HG03571 (cell line): ENCODE measurements at regions not wholly inside any gene's neighbourhood (a gene's known extent, or its start where the extent isn't known, plus 50 kb on each side); places are given as distances from the start of the nearest gene placed in this dataset.

Source experiments
- ATAC-seq: cut with Tn5 transposase; IDR thresholded peaks from one replicate; pipeline ENCODE4 v1.9.1; 2021; ENCODE audit not compliant: unreplicated experiment

GRCh38 chr5:119789406-119790117, 160.2 kb downstream of the FAM170A start:
- no peak for ATAC-seq

GRCh38 chr5:119792161-119792799, 162.9 kb downstream of the FAM170A start:
- ATAC-seq: no peak

- no peak for ATAC-seq
These were observed 166.4 kb downstream of the FAM170A start for GRCh38 chr5:119795768-119796167.

DNA sequence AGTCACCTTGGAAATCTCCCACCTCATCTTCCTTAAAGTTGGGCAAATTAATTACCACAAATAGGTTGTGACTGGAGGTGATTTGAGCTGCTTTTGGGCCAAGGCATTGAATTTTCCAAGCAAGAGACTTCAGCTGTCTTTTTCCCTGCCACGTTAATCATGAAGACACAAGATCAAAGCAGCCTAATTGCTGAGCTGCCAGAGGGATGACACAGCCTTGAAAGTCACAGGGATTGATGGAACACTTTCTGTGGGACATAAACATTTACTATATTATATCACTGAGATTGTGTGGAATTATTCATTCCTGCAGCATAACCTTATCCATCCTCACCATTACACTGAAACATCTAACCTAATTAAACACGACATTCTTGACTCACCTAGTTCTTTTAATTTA, 172.2 kb downstream of the FAM170A start:
- ATAC-seq: no peak

GRCh38 chr5:119808024-119808423, 178.7 kb downstream of the FAM170A start:
- ATAC-seq: no peak

DNA sequence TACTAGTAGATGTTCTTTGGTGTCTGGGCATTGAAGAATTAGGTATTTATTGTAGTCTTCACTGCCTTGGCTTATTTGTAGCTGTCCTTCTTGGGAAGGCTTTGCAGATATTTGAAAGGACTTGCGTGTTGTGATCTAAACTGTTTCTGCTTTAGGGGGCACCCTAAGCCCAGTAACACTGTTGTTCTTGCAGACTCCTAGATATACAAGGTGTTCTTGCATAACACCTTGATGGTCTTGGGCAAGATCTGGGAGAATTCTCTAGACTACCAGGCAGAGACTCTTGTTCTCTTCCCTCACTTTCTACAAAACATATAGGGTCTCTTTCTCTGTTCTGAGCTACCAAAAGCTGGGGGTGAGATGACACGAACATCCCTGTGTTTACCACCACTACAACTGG, 179.1 kb downstream of the FAM170A start:
- no peak for ATAC-seq

- ATAC-seq: no peak
These were observed 180.9 kb downstream of the FAM170A start for GRCh38 chr5:119810217-119810616.

DNA sequence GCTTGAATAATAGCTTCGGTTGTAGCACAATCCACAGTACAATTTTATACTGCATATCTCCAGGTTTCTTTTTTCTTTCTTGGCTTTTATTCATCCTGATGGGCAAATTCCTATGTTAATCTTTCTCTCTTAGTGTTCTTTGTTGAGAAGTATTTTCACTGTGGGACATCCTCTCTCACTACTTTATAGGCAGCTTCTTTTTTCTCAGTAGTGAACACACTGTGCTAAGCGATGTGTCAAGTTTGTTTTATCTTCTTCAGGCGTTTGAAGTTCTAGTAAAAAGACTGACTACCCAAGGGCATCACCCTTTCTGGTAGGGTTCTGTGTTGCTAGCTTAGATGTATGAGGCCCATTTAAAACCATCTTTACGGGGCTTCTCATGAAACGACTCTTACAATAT, 182.1 kb downstream of the FAM170A start:
- no peak for ATAC-seq

DNA sequence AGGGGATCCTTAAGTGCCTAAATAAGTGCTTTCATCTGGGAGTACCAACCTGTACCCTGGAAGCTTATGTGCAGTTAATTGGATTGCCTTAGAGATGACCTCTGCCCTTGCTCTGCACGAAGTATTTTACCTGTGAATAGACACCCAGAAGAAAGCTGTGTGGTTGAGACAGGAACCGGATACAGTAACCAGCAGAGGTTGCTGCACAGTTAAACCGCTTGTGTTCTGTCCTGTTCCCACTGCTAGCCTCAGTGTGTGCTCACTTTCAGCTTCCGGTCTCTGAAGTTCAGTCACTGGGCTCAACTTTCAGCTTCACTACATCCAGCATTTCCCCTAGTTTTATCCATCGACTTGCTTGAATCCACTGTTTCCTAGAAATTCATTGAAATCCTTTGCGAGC, 185.3 kb downstream of the FAM170A start:
- ATAC-seq: no peak

GRCh38 chr5:119816055-119816454, 186.7 kb downstream of the FAM170A start:
- ATAC-seq: no peak

DNA sequence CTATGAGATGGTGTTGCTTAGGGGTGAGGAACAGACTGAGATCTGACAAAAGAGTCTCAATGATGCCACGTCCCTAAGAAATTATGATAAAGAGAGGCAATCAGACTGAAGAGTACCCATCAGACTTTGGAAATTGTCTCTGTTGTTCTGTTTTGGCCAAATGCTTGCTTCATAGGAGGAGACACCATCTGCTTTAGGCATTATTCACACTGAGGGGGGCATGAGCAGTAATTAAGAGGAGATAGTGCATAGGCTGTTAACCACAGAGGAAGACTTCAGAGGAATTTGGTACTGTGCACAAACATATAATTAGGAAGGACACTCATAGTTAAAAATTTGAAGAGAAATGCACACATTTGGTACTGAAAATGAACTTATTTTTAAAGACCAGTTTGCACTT, 190.7 kb downstream of the FAM170A start:
- no peak for ATAC-seq

- ATAC-seq: no peak
These were observed 191.2 kb downstream of the FAM170A start for GRCh38 chr5:119820608-119821007.

DNA sequence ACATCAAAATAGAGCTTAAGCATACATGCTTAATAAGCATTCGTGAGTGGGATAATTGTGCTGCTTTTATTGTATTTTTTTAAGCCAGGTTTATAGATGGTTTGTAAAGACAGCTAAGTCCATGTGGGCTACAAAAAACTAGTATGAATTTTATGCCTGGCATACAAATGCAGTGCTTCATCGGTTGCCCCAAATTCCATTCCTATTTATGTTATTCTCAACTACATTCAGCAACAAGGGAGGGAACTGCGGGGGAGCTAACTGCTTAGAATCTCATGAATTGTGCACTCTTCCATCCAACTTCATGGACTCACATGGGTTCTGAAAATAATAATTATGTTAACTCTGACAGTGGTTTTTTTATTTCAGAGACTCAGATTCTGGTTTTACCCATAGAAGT, 199.2 kb downstream of the FAM170A start:
- ATAC-seq: no peak

DNA sequence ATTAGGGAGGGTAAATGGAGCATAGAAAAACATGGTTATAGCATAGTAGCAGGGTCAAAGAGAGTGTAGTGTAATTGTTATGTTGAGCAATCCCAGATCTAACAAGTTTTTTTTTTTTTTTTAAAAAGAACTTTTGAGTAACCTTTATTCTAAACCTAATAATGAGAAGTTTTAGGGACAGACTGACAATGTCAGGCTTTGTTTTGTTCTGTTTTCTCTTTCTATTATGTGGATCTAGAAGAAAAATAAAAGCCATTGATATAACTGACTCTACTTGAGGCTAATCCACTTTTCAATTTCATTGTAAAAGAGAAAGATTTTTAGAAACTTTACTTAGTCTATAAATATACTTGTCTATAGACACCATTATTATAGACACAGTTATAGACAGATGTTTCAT, 200.0 kb downstream of the FAM170A start:
- ATAC-seq: no peak

DNA sequence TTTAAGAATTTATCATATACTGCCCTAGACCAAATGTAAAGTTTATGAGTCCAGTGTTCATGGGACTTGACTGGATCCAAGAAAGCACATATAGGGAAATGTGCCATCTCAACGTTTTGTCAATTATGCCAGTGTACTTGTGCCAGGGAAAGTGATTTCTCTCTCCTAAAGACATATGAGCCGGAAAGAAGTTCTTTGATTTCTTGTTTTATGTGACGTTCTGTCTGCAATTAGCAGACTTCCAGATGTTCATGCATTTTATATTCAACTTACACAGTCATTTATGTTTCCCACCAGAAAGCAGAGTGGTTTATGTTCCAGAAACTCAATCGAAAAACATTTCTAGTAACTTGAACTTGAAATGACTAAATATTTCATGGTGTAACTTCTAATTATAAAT, 203.8 kb downstream of the FAM170A start:
- no peak for ATAC-seq

DNA sequence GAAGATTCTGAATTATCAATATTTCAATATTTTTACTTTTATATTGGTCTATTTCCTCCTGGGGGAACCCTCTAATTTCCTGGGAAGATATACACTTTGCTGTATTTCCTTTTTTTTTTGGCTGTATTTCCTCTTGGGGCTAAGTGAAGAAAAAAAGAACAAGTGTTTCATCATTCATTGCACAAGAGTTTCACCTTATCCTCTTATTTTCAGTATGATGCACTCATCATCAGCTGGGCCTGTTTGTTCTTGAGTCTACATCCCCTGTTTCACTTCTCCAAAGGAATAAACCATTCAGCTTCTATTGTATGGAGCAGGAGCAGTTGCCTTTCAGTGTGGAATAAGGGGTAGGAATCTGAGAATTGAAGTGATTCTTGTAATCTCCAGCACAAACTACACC, 210.8 kb downstream of the FAM170A start:
- ATAC-seq: no peak

- no peak for ATAC-seq
These were observed 222.8 kb downstream of the FAM170A start for GRCh38 chr5:119852140-119852539.

GRCh38 chr5:119860463-119860862, 231.1 kb downstream of the FAM170A start:
- no peak for ATAC-seq

GRCh38 chr5:119862619-119863018, 233.3 kb downstream of the FAM170A start:
- no peak for ATAC-seq

GRCh38 chr5:119864286-119864685, 234.9 kb downstream of the FAM170A start:
- no peak for ATAC-seq

DNA sequence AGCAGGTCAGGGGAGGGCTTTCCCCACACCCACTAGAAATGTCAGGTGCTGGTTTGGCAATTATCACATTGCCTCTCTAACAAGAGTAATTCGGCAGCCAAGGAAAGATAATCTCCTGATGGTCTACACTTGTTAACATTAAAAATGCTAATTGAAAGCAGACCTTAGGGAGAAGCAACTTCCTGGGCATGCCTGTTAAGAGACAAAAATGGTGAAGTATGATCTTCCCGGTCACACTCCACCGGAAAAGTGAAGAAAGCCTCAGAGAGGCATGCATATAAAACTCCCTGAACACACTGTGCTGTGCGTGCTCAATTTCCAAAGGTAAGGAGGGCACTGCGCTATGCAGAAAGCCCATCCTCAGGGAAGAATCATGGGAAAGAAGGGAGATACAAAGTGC, 244.3 kb downstream of the FAM170A start:
- no peak for ATAC-seq

DNA sequence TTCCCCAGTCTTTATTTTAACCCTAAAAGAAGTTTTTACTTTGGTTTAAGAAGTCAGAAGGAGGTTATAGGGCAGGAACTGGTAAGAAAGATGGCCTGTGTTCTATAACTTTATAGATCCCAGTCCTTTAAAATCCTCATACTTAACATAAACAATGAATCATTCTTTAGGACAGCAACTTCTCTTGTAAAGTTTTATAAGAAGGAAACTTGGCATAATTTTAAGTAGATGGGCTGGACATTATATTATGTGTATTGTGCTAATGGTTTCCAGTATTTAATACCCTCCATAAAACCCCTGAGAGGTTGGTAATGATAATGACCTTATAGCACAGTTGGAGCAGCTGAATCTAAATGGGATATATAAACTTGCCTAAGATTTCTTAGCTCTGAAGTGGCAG, 247.2 kb downstream of the FAM170A start:
- no peak for ATAC-seq

- no peak for ATAC-seq
These were observed 249.4 kb downstream of the FAM170A start for GRCh38 chr5:119878712-119879111.
